WTC11 (cell line): ENCODE measurements at regions not wholly inside any gene's neighbourhood (a gene's known extent, or its start where the extent isn't known, plus 50 kb on each side); places are given as distances from the start of the nearest gene placed in this dataset.

Experiments
- ATAC-seq: fragments of 200-7000 bp; cut with Tn5 transposase; 2 replicates; pipeline ENCODE4 v1.10.0; 2021; ENCODE audit warnings: mild to moderate bottlenecking, moderate library complexity
- CTCF ChIA-PET: fragments of 300-600 bp; sonication (Branson Sonifier 250); formaldehyde crosslinking; loops from one replicate; lab custom pipeline; 2021; ENCODE audit warnings: antibody characterized with exemption; lab: Charles Lee
- POLR2A ChIA-PET: fragments of 350-600 bp; sonication (Branson Sonifier 250); formaldehyde crosslinking; loops from one replicate; lab custom pipeline; 2021; ENCODE audit warnings: antibody characterized with exemption; lab: Charles Lee
- DNase-seq: peaks from one replicate; pipeline ENCODE4 v3.0.0; 2021; ENCODE audit warnings: low spot score
- H3K27ac Mint-ChIP-seq: 2 replicates; pipeline ENCODE4 v1.8.0; 2021; ENCODE audit warnings: mixed read lengths
- H3K27me3 Mint-ChIP-seq: 2 replicates; pipeline ENCODE4 v1.8.0; 2021; ENCODE audit warnings: low read depth, mild to moderate bottlenecking, moderate library complexity, mixed read lengths
- H3K36me3 Mint-ChIP-seq: 2 replicates; pipeline ENCODE4 v1.8.0; 2021; ENCODE audit warnings: mixed read lengths
- H3K4me1 Mint-ChIP-seq: 2 replicates; pipeline ENCODE4 v1.8.0; 2022; ENCODE audit warnings: mixed read lengths
- H3K4me3 Mint-ChIP-seq: 2 replicates; pipeline ENCODE4 v1.8.0; 2021; ENCODE audit warnings: mild to moderate bottlenecking, moderate library complexity, mixed read lengths
- H3K9me3 Mint-ChIP-seq: 2 replicates; pipeline ENCODE4 v1.8.0; 2021; ENCODE audit warnings: mixed read lengths
- ATF2 ChIP-seq: sonication (generic); formaldehyde crosslinking; IDR thresholded peaks from 2 replicates; pipeline ENCODE4 v1.8.1; 2022; ENCODE audit warnings: low read depth, missing genetic modification reagents, borderline replicate concordance
- FOXJ3 ChIP-seq: sonication (generic); formaldehyde crosslinking; IDR thresholded peaks from 2 replicates; pipeline ENCODE4 v1.9.0; 2021; ENCODE audit warnings: missing genetic modification reagents, mild to moderate bottlenecking, borderline replicate concordance
- GABPB1 ChIP-seq: sonication (generic); formaldehyde crosslinking; IDR thresholded peaks from 2 replicates; pipeline ENCODE4 v1.8.1; 2023; ENCODE audit warnings: mild to moderate bottlenecking, missing genetic modification reagents
- GTF2I ChIP-seq: fragments of 250-450 bp; sonication (Bioruptor Pico); conservative IDR thresholded peaks from 2 replicates; pipeline ENCODE4 v1.4.0; 2021; ENCODE audit warnings: mild to moderate bottlenecking
- HMGA2 ChIP-seq: fragments of 250-450 bp; sonication (Bioruptor Pico); IDR thresholded peaks from 2 replicates; pipeline ENCODE4 v1.4.0; 2021; ENCODE audit warnings: mild to moderate bottlenecking, moderate library complexity
- TP53 ChIP-seq: sonication (generic); formaldehyde crosslinking; IDR thresholded peaks from 2 replicates; pipeline ENCODE4 v1.8.1; 2023; ENCODE audit warnings: mild to moderate bottlenecking, missing genetic modification reagents
- ZBTB43 ChIP-seq: sonication (generic); formaldehyde crosslinking; IDR thresholded peaks from 2 replicates; pipeline ENCODE4 v1.8.1; 2023; ENCODE audit warnings: mild to moderate bottlenecking, missing genetic modification reagents
- ZNF219 ChIP-seq: sonication (generic); formaldehyde crosslinking; IDR thresholded peaks from 2 replicates; pipeline ENCODE4 v1.8.0; 2023; ENCODE audit warnings: missing genetic modification reagents, mild to moderate bottlenecking, borderline replicate concordance
- ZNF317 ChIP-seq: sonication (generic); formaldehyde crosslinking; IDR thresholded peaks from 2 replicates; pipeline ENCODE4 v1.8.1; 2023; ENCODE audit warnings: low read depth, mild to moderate bottlenecking, moderate library complexity, missing genetic modification reagents, borderline replicate concordance
- ZNF396 ChIP-seq: fragments of 250-450 bp; sonication (Bioruptor Pico); IDR thresholded peaks from 2 replicates; pipeline ENCODE4 v1.8.0; 2021; ENCODE audit warnings: mild to moderate bottlenecking, moderate library complexity, borderline replicate concordance
- TF ChIP-seq, protein P1 (sequence below): sonication (generic); formaldehyde crosslinking; IDR thresholded peaks from 2 replicates; pipeline ENCODE4 v1.8.1; 2023; ENCODE audit warnings: mild to moderate bottlenecking, missing genetic modification reagents, moderate library complexity
- TF ChIP-seq, protein P2 (sequence below): sonication (generic); formaldehyde crosslinking; IDR thresholded peaks from 2 replicates; pipeline ENCODE4 v1.8.0; 2023; ENCODE audit warnings: missing genetic modification reagents
- TF ChIP-seq, protein P3 (sequence below): fragments of 250-450 bp; sonication (Bioruptor Pico); IDR thresholded peaks from 2 replicates; pipeline ENCODE4 v1.9.0; 2021; ENCODE audit warnings: mild to moderate bottlenecking, borderline replicate concordance

- TF ChIP-seq FOXJ3 (CRISPR knock-in tag) (no peak), HMGA2 (CRISPR knock-in tag) (no peak), GABPB1 (no peak), ZNF396 (CRISPR knock-in tag) (no peak)
- TF ChIP-seq, protein P1, sequence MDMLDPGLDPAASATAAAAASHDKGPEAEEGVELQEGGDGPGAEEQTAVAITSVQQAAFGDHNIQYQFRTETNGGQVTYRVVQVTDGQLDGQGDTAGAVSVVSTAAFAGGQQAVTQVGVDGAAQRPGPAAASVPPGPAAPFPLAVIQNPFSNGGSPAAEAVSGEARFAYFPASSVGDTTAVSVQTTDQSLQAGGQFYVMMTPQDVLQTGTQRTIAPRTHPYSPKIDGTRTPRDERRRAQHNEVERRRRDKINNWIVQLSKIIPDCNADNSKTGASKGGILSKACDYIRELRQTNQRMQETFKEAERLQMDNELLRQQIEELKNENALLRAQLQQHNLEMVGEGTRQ (CRISPR knock-in tag) = no peak
- TF ChIP-seq, all 79 proteins: peak for 0
These were observed 818.9 kb upstream of the ACVR2A start (continued) for GRCh38 chr2:147025646-147026585.

GRCh38 chr2:147019311-147019710 lies 825.5 kb upstream of the ACVR2A start:
- Mint-ChIP-seq H3K9me3 (peaks cover 36% of the 10 kb centered on the region), H3K36me3 (peaks cover 27% of the 10 kb centered on the region), H3K27me3 (no peaks in the 10 kb centered on the region), H3K27ac (no peak overlapping the region), H3K4me1 (peaks cover 23% of the 10 kb centered on the region), H3K4me3 (no peak overlapping the region)
- ATAC-seq = no peak
- no peak for DNase-seq
- ChIA-PET POLR2A (no interaction called here), CTCF (no interaction called here)
- no peak for TF ChIP-seq ZNF317
- no peak for TF ChIP-seq ZNF219 (CRISPR knock-in tag)
- TF ChIP-seq, protein P2, sequence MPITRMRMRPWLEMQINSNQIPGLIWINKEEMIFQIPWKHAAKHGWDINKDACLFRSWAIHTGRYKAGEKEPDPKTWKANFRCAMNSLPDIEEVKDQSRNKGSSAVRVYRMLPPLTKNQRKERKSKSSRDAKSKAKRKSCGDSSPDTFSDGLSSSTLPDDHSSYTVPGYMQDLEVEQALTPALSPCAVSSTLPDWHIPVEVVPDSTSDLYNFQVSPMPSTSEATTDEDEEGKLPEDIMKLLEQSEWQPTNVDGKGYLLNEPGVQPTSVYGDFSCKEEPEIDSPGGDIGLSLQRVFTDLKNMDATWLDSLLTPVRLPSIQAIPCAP (CRISPR knock-in tag) = no peak
- TF ChIP-seq TP53 (CRISPR knock-in tag) = no peak
- no peak for TF ChIP-seq ATF2 (CRISPR knock-in tag)
- TF ChIP-seq, protein P3, sequence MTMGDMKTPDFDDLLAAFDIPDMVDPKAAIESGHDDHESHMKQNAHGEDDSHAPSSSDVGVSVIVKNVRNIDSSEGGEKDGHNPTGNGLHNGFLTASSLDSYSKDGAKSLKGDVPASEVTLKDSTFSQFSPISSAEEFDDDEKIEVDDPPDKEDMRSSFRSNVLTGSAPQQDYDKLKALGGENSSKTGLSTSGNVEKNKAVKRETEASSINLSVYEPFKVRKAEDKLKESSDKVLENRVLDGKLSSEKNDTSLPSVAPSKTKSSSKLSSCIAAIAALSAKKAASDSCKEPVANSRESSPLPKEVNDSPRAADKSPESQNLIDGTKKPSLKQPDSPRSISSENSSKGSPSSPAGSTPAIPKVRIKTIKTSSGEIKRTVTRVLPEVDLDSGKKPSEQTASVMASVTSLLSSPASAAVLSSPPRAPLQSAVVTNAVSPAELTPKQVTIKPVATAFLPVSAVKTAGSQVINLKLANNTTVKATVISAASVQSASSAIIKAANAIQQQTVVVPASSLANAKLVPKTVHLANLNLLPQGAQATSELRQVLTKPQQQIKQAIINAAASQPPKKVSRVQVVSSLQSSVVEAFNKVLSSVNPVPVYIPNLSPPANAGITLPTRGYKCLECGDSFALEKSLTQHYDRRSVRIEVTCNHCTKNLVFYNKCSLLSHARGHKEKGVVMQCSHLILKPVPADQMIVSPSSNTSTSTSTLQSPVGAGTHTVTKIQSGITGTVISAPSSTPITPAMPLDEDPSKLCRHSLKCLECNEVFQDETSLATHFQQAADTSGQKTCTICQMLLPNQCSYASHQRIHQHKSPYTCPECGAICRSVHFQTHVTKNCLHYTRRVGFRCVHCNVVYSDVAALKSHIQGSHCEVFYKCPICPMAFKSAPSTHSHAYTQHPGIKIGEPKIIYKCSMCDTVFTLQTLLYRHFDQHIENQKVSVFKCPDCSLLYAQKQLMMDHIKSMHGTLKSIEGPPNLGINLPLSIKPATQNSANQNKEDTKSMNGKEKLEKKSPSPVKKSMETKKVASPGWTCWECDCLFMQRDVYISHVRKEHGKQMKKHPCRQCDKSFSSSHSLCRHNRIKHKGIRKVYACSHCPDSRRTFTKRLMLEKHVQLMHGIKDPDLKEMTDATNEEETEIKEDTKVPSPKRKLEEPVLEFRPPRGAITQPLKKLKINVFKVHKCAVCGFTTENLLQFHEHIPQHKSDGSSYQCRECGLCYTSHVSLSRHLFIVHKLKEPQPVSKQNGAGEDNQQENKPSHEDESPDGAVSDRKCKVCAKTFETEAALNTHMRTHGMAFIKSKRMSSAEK (CRISPR knock-in tag) = no peak
- no peak for TF ChIP-seq ZBTB43 (CRISPR knock-in tag)
- TF ChIP-seq GTF2I (CRISPR knock-in tag) = no peak
